Activated CD8-positive, alpha-beta memory T cell treated with anti-CD3 and anti-CD28 coated beads, Interleukin-2, amount 50 U/mL, for 24 hours (primary cell): ENCODE measurements at regions not wholly inside any gene's neighbourhood (a gene's known extent, or its start where the extent isn't known, plus 50 kb on each side); places are given as distances from the start of the nearest gene placed in this dataset.

Experiments
- DNase-seq: peaks from one replicate; pipeline ENCODE4 v3.0.0-alpha.2; 2020; ENCODE audit errors: extremely low read depth

GRCh38 chr3:177981576-177981975, 554.7 kb upstream of the KCNMB2 start:
- no peak for DNase-seq

- no peak for DNase-seq
Observed at GRCh38 chr3:177982034-177982433, 554.2 kb upstream of the KCNMB2 start.

- no peak for DNase-seq
Observed at GRCh38 chr3:177983320-177983719, 552.9 kb upstream of the KCNMB2 start.

DNA sequence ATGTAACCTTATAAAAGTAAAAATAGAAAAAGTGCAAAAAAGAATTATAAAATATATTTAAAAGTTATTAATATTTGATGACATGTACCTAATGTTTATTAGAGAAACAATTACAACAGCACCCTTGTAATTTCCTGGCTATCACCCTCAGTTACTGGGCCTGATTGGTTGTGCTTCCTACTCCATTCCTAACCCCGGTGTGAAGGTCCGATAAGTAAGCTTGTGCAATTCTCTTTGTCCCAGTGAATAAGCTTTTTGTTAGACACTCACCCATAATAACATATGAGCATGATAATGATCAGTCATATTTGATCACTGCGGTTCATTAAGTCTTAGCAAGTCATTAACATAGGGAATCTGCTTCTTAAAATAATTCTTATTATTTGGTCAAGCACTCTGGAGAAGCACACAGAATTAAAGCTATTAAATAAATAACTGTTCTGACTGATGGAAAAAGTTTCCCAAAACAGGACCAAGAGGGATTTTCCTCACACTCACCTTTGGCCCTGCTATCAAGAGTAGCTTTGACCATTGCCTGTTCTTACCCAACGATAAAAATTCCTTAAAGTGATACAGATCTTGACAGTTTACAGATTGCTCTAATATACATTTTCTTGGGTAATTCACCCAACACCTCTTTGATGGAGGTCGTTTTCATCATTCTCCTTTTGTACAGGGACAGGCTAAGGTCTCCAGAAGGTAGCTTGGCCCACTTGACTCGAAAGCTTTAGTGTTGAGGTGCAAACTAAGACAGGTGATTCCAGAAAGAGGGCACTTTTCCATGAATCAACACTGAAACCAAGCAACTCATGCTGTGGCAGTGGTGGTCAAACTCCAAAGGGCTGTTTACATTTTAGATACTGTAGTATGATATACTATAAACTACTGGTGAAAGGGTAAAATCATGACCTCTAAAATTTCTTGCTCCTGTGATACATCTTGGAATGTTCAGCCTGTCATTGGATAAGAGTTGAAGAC, 543.0 kb upstream of the KCNMB2 start:
- DNase-seq = no peak

DNA sequence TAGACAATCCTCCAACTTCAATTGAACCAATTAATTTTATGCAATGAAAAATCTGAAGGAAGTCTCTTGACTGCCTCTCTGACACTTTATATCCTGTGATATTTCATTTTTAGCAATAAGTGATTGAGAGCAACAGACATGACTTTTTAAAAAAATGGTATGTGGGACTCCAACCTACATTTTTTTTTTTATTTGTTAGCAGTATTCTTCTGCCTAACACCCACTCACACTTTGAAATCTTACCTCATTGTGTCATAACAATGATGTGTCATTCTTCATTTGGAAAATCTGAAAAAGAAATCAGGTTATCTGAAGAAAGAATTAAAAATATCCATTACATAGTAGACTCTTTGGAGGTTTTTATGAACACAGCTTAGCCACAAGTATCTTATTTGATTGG, 541.3 kb upstream of the KCNMB2 start:
- DNase-seq = no peak

- DNase-seq = no peak
Observed at GRCh38 chr3:177995381-177996085, 540.7 kb upstream of the KCNMB2 start.

GRCh38 chr3:178001670-178002101, 534.5 kb upstream of the KCNMB2 start:
- DNase-seq = no peak

DNA sequence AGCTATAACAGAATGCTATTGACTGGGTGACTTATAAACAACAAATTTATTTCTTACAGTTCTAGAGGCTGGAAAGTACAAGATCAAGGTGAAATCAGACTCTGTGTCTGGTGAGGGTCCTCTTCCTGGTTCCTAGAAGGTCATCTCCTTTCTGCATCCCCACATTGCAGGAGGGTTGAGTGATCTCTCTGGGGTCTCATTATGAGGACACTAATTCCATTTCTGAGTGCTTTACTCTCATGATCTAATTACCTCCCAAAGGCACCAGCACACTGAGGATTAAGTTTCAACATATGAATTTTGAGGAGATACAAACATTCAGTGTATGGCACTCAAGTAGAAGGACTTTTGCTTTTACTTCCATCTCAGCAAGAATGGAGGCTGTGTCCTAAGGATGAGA, 534.1 kb upstream of the KCNMB2 start:
- DNase-seq = no peak

DNA sequence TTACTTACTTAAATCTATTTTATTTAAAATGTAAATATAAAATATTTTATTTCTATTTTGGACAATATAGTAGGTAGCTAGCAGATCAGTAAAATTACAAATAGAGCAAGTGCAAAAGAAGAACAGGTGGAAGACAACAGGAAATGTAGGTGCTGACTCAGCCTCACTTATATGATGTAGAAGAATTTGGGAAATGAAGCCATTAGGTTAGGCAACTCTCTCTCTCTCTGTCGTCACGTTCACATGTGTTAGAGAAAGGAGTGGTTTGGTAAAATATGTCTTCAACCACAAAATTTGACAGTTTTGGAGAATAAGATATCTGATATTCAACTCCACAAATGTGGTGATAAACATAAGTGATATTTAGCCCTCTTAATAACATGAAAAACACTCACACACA, 532.5 kb upstream of the KCNMB2 start:
- DNase-seq = no peak

DNA sequence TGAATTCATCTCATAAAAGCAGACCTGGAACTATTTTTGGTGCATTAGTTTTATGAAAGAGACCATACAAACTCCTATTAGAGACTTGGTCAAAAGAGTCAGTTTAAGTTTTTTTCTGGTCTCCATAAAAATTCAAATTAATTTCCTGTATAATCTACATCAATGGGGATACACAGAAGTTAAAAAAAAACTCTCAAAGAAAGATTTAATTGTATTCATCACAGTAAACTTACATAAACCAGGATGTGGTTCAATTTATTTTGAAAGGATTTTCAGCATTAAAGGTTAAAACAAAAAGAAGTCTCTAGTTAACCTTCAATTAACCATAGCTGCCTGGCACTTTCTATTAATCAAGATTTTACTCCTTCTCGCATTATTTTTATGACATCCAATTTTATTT, 530.3 kb upstream of the KCNMB2 start:
- DNase-seq = no peak

- no peak for DNase-seq
Observed at GRCh38 chr3:178010306-178010705, 525.9 kb upstream of the KCNMB2 start.

- DNase-seq = no peak
Observed at GRCh38 chr3:178019645-178020044, 516.6 kb upstream of the KCNMB2 start.

DNA sequence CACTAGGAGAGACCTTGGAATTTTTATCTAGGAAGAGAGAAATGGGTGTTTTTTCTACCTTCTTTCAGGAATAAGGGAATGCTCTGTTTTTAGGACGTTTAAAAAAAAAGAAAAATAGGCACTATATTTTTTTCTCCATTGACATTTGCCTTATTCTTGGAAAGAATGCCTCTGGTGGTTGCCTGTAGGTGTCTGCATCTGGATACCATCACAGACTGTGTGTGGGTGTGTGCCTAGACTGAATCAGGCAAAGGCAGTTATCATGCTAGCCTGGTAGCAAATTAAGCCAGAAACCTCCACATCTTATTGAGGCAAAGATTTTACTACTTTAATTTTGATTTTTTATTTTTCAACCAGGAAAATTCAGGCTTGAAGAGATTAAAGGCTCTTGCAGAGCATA, 513.6 kb upstream of the KCNMB2 start:
- no peak for DNase-seq

GRCh38 chr3:178028933-178029332, 507.3 kb upstream of the KCNMB2 start:
- no peak for DNase-seq

DNA sequence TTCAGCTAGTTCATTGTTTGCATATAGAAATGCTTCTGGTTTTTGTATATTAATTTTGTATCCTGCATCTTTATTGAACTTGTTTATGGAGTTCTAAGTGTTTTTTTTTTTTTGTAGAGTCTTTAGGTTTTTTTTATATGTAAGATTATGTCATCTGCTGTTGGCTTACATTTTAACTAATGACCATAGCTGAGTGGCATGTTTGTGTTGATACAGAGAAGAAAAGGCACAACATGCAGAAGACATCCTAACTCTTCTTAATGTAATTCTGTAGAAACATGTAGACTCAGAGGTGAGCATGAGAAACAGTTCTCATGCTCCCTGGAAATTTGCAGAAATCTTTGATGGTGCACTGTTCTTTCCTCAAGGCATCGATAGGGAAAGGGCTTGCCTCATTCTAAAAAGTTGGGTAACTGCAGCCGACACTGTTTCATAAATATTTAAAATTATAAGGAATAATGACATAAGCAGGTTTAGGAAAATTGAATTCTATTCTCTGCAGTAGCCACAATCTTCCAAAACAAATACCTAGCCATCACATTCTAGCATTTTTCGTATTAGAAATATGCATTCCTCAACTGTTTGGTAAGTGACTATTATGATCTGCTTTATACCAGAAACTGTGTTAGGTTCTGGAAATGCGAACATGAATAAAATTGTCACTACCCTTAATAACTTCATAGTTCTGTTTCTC, 499.6 kb upstream of the KCNMB2 start:
- no peak for DNase-seq

DNA sequence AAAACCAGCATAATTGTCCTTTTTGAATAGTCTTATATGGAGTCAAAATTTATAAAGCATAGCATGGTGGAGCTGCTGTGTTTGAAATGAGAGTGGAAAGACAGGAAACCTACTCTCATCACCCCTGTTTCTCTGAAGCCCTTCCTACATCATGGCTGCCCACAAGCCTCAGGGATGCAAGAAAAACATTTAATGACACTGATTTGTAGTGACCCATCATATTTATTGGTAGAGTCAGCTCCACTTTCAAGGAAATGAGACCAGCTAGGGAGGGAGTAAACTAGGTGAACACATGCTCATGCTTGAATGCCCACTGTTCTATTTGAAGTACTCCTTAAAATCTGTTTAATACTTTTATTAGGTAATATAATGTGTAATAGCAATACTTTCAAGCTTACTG, 494.3 kb upstream of the KCNMB2 start:
- no peak for DNase-seq

DNA sequence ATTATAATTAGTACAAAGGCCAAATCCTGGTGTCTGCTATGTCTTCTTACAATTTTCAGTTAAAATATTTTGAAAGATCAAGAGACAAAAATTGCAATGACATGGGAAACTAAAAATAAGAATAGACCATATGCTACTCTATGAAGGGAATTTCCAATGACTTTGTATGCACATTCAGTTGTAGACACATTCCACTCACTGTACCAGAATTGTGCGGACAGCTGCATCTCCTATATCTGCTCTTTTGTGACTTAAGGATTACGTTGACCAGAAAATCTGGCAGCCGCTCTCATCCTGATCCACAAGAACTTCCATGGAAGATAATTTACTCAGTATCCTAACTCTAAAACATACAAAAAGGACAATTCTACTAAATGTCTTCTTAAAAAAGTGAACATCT, 493.9 kb upstream of the KCNMB2 start:
- no peak for DNase-seq

DNA sequence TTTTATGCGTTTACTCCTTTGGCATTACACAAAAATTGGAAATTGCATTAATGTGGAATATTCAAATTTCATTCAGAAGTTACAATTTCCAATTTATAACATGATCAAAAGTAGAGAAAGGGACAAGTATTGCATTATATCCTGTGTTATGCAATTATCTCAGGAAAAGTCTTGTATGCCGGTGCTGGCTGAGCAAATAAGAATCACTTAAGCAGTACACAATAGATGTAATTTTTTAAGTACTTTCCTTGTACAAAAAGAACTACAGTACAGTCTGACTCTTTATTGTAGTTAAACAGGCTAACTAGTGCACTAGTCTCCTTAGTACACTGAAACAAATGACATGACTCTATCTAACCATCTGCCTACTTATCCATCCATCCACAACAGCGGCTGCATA, 493.2 kb upstream of the KCNMB2 start:
- no peak for DNase-seq

GRCh38 chr3:178044320-178044719, 491.9 kb upstream of the KCNMB2 start:
- DNase-seq = no peak

GRCh38 chr3:178047496-178047895, 488.7 kb upstream of the KCNMB2 start:
- no peak for DNase-seq

DNA sequence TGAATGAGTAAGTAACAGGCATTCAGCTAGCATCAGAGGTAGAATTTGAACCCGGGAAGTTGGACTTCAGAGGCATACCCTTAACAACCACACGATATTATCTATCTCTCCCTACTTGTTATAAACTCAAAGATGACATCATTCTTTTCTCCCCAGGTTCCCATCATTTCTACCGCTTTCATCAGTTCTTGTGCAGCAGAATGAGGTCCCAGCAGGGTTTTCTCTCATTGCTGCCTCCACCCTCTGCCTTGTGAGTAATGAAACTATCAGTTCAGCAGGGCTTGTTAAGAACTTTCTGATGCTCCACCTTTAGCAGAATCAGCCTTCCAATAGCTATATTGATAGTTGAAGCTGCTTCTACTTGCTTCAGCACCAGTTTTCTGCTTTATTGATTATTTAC, 487.5 kb upstream of the KCNMB2 start:
- DNase-seq = no peak

DNA sequence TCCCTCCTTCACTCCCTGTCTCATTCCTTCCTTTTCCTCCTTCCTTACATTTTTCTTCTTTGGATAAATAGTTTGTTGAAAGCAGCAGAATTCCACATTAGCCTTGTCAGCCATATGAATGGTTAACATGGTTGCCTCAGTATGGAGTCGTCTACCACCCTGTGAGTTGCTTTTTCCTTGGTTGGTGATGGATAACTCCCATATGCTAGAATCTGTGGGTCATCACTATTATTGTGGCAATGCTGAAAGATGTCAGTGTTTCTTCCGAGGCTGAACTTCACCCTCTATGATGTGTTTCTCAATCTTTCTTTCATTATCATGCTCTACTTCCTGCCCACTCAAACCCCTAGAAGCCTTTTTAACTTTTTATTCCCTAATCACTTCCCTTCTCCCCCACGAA, 481.8 kb upstream of the KCNMB2 start:
- no peak for DNase-seq
